DMS 273 (cell line): ENCODE measurements at regions not wholly inside any gene's neighbourhood (a gene's known extent, or its start where the extent isn't known, plus 50 kb on each side); places are given as distances from the start of the nearest gene placed in this dataset.
"Not testable (repeated sequence)": the region's sequence is repeated elsewhere in the genome, so short reads cannot be mapped to it uniquely, and the experiment has no call there.

Experiments
- DNase-seq: peaks from one replicate; lab custom pipeline; 2025; ENCODE audit not compliant: unreplicated experiment; lab: John Stamatoyannopoulos, UW

DNA sequence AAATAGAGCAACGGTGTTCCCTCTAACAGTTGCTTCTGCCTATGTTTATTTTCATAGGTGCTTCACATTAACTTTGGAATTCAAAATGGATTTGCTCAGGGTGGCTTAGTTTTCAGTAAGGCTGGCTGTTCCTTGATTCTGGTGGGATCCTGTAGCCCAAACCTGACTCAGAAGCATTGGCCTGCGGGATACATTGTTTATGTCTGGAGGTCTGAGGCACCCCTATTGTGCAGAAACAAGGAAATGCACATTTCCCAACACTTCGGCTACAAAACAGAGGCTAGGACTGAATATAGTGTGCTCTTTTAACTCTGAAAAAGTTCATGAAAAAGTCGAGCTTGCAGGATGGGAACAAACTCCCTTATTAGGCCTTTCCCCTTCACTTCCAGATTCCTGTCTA, 133.8 kb upstream of the F3 start:
- DNase-seq = no peak

DNA sequence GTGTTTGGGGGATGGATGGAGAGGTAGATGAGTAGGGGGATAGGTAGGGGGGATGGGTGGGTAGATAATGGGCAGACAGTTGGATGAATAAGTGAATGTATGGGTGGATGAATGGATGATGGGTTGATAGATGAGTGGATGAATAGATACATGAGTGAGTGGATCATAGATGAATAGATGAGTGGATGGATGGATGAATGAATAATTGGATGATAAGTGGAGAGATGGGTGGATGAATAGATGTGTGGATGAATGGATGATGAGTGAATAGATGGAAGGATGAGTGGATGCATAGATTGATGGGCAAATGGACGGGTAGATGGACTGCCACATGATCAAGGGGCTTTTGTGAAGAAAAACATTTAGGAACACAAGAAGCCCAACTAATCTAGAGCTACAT, 133.3 kb upstream of the F3 start:
- no peak for DNase-seq

DNA sequence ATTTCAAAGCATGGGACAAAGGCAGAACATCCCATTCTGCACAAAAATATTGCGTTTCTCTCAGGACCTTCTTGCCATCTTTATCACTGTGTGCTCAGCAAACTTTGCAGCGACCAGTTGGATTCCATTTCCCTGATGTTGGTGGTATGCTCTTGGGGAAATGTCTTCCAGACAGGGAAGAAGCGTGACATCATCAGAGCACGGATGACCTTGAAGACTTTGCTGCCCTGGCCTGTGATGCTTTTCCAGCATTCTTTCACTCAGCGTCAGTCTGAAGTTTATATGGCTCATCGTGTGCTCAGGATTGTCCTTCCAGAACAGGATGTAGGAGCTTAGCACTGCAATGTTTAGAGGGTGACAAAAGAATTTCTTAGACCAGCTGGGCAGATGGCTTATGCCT, 131.4 kb upstream of the F3 start:
- DNase-seq = no peak

DNA sequence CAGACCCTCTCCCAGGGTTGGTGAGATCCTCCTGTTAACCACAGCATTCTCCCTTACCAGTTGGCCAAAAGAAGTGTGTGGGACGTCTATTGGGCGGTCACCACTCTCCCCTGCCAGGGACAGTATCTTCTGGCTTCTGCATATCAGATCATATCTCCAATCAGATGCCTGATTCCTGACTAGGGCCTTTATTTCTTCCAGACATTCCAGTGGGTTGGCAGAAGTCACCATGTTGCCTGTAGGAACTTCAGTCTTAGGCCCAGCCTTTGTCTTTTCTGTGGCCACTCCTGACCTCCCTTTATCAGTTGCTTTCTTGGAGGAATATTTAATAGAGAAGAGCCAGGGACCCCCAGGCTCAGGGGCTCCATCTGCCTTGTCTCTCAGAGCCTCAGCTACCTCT, 130.4 kb upstream of the F3 start:
- no peak for DNase-seq

DNA sequence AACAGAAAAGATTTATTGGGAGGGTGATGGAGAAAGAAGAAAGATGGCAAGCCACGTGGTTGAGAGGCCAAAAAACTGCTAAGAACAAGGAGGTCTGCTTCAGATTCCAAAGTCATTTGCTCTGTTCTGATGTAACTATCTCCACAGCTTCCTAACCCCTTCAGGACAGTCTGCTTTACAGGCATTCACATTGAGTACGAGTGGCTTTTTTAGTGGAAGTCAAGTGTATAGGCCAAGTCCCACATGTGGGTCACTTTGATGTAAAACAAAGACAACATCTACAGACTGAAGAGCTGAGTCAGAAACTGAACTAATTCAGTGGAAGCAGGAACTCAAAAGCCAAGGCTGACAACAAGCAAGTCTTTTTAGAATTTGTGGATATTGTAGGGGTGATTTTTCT, 128.7 kb upstream of the F3 start:
- no peak for DNase-seq

DNA sequence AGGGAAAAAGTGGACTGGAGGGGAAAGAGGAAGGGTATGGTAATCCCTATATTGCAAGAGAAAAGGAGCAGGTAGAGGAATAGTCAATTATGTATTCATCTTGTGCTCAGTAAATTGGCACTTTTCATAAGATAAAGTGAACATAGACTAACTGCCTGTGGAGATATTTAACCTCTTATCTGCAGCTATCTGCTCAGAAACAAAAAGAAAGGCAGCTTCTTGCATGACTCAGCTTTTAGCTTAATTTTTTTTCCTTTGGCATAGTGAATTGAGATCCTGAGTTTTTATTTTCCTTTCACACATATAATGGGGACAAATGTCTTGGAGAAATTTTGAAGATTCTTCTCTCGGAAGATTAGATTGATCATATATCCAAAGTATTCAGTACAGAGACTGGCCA, 127.6 kb upstream of the F3 start:
- no peak for DNase-seq

DNA sequence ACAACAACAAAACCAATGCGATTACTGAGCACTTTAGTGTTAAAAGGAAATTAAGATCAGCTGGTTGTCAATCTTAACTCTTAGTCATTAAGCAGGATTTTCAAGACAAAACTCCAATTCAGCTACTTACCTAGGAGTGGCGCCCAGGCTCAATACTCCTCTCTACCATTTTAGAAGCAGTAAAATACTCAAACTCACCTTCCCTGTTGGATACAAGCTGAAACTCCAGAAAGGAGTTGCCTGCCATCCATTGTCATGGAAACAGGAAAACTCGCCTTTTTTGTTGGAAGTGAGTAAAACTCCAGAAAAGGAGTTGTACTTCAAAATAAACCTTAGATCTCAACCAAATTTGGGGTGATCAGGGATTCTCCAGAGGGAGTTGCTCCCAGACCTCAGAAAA, 127.0 kb upstream of the F3 start:
- DNase-seq = no peak

DNA sequence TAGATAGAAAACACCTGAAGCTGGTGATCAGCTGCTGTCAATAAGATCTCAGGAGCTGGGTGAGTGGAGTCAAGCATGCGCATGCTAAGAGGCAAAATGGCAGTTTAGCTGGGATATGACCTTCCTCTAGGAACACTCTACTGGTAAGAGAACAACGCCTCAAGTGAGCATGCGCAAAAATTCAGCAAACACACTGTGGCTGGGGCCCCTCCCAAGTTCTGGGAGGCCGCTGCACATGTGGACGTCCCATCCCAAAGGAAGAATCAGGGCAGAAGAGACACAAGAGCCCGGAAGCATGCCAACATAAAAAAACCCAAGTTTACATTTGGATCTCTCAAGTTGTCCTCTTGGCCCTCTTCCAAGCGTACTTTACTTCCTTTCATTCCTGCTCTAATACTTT, 126.3 kb upstream of the F3 start:
- DNase-seq = no peak

DNA sequence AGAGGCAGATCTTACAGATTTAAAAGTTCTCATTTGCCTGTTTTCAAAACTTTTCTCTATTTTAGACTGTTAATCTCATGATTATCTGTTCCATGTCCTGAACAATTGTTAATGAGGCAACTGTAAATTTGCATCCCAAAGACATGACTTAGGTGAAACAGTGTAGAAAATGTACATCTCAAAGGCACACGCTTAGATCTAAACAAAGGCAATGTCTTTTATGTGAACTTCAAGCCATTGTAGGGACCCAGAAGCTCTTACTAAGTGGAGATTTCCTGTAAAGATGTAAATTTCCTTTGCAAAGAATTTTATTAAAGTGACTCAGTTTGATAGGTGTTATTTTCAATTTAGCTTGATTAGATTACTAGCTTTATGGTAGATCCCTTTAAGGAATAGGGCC, 125.2 kb upstream of the F3 start:
- no peak for DNase-seq

DNA sequence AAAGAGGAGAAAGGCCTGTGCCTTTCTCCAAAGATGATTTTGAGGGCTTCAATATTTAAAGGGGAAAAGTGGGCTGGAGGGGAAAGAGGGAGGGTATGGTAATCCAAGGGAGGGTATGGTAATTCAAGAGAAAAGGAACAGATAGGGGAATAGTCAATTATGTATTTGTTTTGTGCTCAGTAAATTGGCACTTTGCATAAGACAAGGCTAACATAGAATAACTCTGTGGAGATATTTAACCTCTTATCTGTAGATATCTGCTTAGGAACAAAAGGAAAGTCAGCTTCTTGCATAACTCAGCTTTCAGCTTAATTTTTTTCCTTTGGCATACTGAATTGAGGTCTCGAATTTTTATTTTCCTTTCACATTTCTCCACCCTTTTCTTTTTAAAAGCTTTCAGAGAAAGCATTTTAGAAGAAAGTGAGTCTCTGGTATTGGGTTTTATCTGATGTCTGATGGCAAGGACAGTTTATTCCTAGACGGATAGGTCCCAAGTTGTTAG, 119.9 kb upstream of the F3 start:
- DNase-seq = no peak

DNA sequence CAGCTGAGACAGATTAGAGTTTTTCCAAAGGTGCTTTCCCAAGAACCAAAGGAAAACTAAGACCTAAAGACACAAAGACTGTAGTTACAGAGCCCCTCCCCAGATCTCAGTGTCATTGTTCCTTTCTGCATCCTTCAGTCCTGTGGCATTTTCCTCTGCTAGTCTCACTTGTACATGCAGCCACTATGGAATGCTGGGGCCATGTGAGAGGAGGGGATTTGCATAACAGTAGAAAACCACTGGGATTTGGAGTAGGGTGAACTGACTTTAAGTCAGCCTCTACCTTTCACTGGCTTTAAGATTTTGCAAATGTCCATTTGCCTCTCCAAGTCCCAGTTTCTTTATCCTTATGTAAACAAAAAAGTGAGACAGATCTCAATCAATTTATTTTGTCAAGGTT, 119.4 kb upstream of the F3 start:
- no peak for DNase-seq

DNA sequence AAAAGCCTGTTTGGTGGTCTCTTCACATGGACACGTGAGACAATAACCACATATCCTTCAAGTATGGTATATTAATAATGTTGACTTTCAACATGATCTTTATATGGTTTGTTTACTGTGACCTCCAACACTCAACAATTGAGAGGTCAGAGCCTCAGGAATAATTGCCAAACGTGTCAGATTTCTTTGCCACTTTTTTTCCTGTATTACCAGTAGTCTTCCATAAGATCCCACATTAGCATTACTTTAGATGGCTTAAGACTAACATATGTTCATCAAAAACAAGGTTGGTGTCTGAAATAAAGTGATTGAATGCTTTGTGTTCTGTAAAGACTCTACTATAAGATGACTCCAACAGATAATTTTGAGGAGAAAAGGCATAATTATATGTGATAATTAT, 118.7 kb upstream of the F3 start:
- no peak for DNase-seq

DNA sequence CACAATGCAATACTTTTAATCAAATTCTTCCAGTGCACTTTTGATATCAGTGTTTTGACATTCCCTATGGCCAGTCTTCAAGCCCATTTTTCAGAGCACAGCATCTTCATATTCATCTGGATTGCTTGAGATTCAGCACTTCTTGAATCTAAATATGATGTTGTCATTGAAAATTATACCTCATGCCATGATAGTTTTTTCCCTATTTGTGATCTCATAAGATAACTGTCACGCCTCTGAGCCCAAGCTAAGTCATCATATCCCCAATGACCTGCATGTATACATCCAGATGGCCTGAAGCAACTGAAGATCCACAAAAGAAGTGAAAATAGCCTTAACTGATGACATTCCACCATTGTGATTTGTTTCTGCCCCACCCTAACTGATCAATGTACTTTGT, 117.6 kb upstream of the F3 start:
- not testable (repeated sequence) for DNase-seq

DNA sequence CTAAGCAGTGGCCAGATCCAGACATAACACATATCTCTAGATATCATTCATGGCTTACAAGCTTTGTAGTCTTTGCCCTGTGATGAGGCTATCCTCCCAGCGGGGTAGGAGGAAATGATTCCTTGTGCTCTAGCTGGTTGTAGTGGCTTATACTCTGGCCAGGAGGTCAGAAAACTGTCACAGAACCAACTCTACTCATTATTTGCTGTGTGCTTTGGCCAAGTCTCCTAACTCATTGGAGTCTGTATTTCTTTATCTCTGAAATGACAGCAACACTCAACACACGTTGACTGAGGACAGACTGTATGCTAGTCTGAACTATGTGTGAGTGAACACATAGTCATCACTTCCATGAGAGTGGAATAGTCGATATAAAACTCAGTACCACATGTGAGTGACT, 116.7 kb upstream of the F3 start:
- no peak for DNase-seq

DNA sequence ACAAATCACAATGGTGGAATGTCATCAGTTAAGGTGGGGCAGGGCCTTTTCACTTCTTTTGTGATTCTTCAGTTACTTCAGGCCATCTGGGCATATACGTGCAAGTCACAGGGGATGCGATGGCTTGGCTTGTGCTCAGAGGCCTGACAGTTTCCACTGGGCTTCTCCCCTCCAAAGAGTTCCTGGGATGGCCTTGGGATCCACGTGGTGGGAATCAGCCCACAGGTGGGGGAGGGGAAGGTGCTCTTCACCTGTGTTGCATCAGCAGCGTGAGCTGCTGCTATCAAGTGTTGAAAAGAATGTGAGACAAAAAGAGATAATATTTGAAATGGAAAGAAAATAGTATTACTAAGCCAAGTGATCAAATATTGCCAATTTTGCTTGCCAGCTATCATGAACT, 116.2 kb upstream of the F3 start:
- DNase-seq = not testable (repeated sequence)

DNA sequence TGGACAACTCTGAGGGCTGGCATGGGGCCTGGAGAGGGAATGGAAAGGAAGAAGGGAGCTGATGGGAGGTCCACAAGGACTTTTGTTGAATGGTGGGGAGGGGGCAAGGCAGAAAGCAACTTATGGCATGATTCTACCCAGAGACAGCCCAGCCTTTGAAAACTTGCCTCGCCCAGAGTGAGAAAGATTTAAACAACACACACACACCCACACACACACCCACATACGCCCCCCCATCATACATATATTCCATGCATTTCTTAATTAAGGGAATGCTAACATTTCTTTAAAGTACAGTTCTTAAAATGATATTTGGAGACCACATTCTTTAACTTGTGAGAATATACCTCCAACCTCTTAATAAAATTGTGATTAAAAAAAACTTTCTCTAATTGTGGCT, 115.4 kb upstream of the F3 start:
- no peak for DNase-seq

DNA sequence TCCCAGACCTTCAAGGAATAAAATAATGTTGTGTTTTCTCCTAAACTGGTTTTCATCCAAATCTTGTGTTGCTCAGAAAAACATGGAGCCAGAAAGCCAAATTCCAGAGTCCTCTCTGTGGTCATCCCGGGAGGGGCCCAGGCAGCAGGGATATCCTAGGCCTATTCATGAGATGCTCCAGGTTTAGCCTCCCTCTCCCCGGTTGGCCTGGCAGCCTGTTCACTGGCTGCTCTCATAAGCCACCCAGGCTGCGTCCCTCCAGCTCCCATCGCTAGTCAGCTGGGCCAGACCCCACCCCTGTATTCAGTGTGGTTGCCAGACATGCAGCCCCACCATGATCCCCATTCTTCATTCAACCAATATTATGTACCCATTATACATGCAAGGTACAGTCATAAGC, 113.4 kb upstream of the F3 start:
- DNase-seq = no peak

DNA sequence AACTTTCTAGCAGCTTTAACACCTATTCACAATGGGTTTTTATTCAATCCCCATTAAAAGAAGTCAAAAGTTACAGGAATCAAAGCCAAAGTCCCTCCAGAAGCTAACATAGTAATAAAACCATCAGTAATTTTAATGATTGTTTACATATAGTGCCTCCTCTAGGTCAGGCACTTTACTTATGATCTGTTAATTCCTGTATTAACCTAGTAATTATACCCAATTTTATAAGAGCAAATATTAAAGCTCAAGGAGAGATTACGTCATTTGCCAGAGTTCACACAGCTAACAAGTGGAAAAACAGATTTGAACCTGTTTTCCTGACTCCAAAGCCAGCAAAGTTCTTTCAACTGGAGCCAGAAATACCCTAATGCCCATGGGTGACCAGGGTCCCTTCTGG, 112.9 kb upstream of the F3 start:
- no peak for DNase-seq

DNA sequence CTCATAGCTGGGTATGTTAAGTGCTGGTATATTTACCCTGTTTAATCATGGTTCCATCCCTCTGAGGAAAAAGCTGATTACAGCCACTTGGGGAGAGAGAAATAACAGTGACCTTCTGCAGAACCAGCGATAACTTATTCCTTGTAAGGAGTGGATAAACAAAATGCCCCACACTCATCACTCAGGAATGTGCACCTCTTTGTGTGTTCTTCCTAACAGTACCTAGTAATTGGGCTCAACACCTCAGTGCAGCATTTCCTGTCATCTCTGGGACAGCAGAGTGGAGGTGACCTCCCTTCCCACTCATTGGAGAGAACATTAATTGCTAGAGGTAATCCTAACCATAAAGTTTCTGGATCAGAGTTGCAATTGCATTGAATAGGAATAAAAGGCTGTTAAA, 112.5 kb upstream of the F3 start:
- DNase-seq = no peak

DNA sequence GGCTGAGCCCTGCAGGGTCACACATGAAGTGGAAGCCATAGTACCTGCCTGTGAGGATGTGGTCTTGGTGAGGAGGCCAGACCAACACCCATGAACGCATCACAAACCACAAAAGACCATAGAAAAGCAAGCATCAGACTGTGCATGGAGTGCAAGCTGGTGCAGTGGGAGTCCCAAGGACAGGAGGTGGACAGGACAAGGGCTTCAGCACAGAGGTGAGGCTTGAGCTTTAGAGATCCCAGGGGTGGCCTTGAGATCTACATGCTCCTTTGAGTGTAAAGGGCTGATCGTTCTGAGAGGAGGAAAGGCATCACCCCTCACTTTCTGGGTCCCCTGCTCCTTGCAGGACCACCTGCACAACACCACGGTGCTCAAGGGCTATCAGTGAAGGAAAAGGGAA, 111.9 kb upstream of the F3 start:
- no peak for DNase-seq

DNA sequence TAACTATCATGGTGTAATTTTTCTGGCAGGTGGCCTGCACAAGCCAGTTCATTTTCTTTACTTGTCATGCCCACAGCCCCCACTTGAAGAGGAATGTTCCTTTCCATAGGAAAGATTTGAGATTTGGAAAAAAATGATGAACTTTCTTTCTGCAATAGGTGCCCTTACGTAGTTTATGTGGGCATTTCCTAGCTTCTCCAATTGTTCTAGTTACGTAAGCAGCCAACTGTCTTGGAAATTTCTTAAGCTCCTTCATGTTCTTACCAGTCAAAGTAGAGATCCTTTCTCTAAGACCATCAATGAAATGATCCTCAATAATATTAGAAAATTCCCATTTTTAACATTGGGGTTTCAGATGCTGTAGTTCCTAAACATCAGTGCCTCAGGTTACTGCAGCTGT, 109.5 kb upstream of the F3 start:
- DNase-seq = no peak

DNA sequence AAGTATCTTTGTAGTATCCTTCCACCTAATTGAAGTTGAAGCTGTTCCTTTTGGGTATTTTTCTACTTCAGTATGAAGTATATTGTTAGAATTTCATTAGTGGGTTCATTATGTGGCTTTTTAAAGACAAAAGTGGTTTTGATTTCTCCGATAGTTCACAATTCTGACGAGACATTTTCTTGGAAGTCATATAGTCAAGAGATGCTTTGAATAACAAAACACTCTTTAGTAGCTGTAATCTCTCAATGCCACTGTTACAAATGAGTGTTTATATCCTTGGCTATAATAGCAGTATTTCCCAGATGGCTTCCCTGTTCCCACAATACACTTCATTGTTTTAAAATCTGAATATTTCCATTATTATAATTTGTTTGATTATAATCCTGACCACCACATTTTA, 108.7 kb upstream of the F3 start:
- no peak for DNase-seq

DNA sequence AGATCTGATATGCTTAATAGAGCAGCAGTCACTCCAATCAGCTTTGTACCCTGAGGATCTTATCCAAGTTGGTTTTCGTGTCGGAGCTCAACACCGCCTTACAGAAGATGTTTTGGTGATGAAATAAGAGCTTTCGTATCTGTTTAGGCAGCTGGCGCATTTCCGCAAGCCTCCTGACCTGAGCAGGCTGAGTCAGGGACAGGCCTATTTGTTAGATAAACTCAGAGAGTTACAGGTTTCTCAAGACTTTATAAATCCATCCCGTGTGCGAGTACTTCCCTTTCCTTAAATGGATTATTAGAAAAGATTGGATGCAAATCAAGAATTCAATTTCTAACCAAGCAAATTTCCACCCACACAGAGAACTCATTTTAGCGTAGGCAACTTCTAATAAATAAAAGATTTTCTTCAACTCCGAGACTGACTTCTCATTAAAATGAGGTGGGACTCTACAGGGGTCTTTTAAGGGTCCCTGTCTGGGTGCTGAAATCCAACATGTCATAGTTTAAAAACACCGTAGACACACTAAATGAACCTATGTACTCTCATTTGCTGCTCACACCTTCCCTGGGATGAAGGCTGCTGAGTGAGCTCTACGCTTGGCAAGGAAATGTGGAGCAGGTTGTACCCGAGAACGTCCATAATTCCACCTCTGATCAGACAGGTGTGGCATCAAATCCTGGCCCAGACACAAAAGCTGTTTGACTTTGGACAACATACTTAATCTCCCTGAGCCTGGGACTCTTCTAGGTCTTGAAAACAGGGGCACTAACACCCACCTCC, 106.9 kb upstream of the F3 start:
- DNase-seq = no peak
